ENCODE measurements at regions not wholly inside any gene's neighbourhood (a gene's known extent, or its start where the extent isn't known, plus 50 kb on each side); places are given as distances from the start of the nearest gene placed in this dataset.
A peak's percentile ranks its signal among the peaks of the same experiment; 100 is the strongest.

DNA sequence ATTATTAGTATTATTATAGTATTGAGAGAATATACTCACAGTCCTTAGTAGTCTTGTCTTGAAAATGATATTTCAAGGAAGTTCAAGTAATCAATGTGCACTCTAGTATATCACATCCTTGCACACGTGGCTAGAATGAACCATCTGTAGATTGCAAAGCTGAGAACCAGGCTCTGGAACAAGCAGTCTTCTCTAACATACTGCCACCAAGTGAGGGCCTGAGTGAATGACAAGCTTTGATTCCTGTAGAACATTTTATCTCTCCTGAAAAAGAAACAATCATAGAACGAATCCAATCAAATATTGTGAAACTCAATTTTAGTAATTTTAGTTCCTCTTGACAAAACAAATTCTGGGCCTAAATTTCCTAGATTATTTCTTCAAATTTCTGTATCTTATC, 55.3 kb upstream of the SULT1C3 start:
- no peak for TF ChIP-seq POLR2A (IDR thresholded peaks at IDR 0.05)
- TF ChIP-seq, protein P1, sequence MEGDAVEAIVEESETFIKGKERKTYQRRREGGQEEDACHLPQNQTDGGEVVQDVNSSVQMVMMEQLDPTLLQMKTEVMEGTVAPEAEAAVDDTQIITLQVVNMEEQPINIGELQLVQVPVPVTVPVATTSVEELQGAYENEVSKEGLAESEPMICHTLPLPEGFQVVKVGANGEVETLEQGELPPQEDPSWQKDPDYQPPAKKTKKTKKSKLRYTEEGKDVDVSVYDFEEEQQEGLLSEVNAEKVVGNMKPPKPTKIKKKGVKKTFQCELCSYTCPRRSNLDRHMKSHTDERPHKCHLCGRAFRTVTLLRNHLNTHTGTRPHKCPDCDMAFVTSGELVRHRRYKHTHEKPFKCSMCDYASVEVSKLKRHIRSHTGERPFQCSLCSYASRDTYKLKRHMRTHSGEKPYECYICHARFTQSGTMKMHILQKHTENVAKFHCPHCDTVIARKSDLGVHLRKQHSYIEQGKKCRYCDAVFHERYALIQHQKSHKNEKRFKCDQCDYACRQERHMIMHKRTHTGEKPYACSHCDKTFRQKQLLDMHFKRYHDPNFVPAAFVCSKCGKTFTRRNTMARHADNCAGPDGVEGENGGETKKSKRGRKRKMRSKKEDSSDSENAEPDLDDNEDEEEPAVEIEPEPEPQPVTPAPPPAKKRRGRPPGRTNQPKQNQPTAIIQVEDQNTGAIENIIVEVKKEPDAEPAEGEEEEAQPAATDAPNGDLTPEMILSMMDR (IDR thresholded peaks at IDR 0.05): peak in 5 of 12 donors; percentile 8 to 35 (median 25)

Data from heart left ventricle (tissue), 13 donors.